HepG2 (cell line): ENCODE measurements at regions not wholly inside any gene's neighbourhood (a gene's known extent, or its start where the extent isn't known, plus 50 kb on each side); places are given as distances from the start of the nearest gene placed in this dataset.

Source experiments
- CTCF ChIP-seq: sonication (generic); formaldehyde crosslinking; IDR thresholded peaks from 2 replicates; pipeline ENCODE4 v1.5.0; 2020; ENCODE audit warnings: mild to moderate bottlenecking, missing genetic modification reagents, moderate library complexity
- HDAC2 ChIP-seq: sonication (generic); formaldehyde crosslinking; IDR thresholded peaks from 2 replicates; pipeline ENCODE4 v1.4.0; 2020; ENCODE audit warnings: missing genetic modification reagents
- POGZ ChIP-seq: sonication (generic); formaldehyde crosslinking; IDR thresholded peaks from 2 replicates; pipeline ENCODE4 v1.4.0; 2020; ENCODE audit warnings: mild to moderate bottlenecking, missing genetic modification reagents
- ZFYVE20 ChIP-seq: sonication (generic); formaldehyde crosslinking; IDR thresholded peaks from 2 replicates; pipeline ENCODE4 v1.8.0; 2023; ENCODE audit warnings: low read depth, mild to moderate bottlenecking, moderate library complexity, missing genetic modification reagents, borderline replicate concordance
- ZNF234 ChIP-seq: sonication (generic); formaldehyde crosslinking; conservative IDR thresholded peaks from 2 replicates; pipeline ENCODE4 v1.5.1; 2020; ENCODE audit warnings: mild to moderate bottlenecking, missing genetic modification reagents

GRCh38 chr10:47223236-47223635, 76.8 kb upstream of the GDF10 start:
- no peak for TF ChIP-seq ZNF234 (CRISPR knock-in tag)
- no peak for TF ChIP-seq HDAC2 (CRISPR knock-in tag)
- no peak for TF ChIP-seq POGZ (CRISPR knock-in tag)
- no peak for TF ChIP-seq ZFYVE20 (CRISPR knock-in tag)
- TF ChIP-seq CTCF (CRISPR knock-in tag) = no peak
